Endothelial cell of umbilical vein (primary cell): ENCODE measurements at regions not wholly inside any gene's neighbourhood (a gene's known extent, or its start where the extent isn't known, plus 50 kb on each side); places are given as distances from the start of the nearest gene placed in this dataset.

Experiments used
- EZH2 ChIP-seq: IDR thresholded peaks from 2 replicates; pipeline ENCODE4 v1.6.1; 2012; ENCODE audit warnings: borderline replicate concordance, low read depth, mild to moderate bottlenecking, moderate library complexity, low read length, inconsistent platforms; ENCODE audit not compliant: severe bottlenecking
- JUN ChIP-seq: IDR thresholded peaks from 2 replicates; pipeline ENCODE4 v1.6.1; 2011; ENCODE audit warnings: borderline replicate concordance, low read depth; ENCODE audit not compliant: insufficient read length, insufficient read depth
- MYC ChIP-seq: IDR thresholded peaks from one replicate; pipeline ENCODE4 v1.6.1; 2011; ENCODE audit warnings: mild to moderate bottlenecking, low read depth, low read length
- POLR2A ChIP-seq: IDR thresholded peaks from 2 replicates; pipeline ENCODE4 v1.6.1; 2012; ENCODE audit warnings: low read depth, mild to moderate bottlenecking, control low read depth, low read length
- POLR2AphosphoS5 ChIP-seq: IDR thresholded peaks from 2 replicates; pipeline ENCODE4 v1.6.1; 2012; ENCODE audit warnings: low read depth, mild to moderate bottlenecking, control low read depth, low read length, moderate library complexity; ENCODE audit not compliant: insufficient read depth
- TF ChIP-seq, protein P1 (sequence below), 2 donors: IDR thresholded peaks; 1 replicate in 1 of 2; 2 replicates in 1 of 2; pipeline ENCODE4 v1.5.1; 2011; ENCODE audit warnings: low read length in 2 of 2, mild to moderate bottlenecking in 2 of 2, moderate library complexity in 2 of 2, control low read depth in 1 of 2, inconsistent platforms in 1 of 2, low read depth in 1 of 2; ENCODE audit not compliant: insufficient read depth in 1 of 2; ENCODE audit errors: extremely low read depth in 1 of 2
- TF ChIP-seq, protein P2 (sequence below): IDR thresholded peaks from 2 replicates; pipeline ENCODE4 v1.6.1; 2011; ENCODE audit not compliant: insufficient read depth, insufficient read length

DNA sequence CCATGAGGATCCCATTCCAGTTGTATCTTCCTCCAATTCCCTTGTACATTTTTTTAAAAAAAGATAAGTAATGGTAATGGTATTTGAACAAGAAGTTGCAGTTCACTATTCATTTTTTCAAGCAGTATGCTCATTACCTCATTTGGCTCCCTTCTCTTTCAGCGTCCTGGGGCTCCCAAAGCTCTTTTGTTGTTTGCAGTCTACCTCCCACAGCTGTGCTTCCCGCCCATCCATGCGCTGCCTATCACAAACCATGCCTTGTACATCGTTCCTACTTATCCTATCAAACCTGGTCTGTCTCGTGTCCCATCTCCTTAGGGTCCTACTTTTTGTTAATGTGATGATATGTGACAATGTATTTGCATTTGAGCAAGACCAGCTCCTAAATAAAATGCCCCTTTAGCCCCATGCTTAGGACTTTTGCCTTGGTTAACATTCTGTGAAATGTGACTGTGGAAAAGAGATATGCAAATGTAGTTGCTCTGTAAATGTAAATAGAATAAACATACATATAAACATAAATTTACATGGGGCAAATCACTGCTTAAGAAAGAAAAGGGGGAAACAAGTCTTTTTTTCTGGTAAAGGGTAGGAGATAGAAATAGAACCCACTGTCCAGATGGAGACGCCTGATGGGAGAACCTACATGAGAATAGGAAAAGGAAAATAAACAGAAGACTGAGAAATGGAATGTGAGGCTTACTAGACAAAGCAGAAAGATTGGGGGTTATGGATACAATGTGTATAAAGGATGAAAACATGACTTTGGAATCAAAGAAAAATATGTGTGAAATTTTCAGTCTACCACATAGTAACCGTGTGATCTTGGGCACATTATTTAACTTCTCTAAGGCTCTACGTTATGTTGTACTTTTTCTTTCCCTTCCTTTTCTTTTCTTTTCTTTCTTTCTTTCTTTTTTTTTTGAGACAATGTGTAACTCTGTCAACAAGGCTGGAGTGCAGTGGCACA lies 59.8 kb upstream of the PLXNA2 start:
- TF ChIP-seq, protein P1, sequence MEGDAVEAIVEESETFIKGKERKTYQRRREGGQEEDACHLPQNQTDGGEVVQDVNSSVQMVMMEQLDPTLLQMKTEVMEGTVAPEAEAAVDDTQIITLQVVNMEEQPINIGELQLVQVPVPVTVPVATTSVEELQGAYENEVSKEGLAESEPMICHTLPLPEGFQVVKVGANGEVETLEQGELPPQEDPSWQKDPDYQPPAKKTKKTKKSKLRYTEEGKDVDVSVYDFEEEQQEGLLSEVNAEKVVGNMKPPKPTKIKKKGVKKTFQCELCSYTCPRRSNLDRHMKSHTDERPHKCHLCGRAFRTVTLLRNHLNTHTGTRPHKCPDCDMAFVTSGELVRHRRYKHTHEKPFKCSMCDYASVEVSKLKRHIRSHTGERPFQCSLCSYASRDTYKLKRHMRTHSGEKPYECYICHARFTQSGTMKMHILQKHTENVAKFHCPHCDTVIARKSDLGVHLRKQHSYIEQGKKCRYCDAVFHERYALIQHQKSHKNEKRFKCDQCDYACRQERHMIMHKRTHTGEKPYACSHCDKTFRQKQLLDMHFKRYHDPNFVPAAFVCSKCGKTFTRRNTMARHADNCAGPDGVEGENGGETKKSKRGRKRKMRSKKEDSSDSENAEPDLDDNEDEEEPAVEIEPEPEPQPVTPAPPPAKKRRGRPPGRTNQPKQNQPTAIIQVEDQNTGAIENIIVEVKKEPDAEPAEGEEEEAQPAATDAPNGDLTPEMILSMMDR (IDR thresholded peaks at IDR 0.05; ENCODE audit: extremely low read depth in 1 of 2, insufficient read depth in 1 of 2, low read depth in 1 of 2, low read length in 2 of 2) = no peak
- TF ChIP-seq, protein P2, sequence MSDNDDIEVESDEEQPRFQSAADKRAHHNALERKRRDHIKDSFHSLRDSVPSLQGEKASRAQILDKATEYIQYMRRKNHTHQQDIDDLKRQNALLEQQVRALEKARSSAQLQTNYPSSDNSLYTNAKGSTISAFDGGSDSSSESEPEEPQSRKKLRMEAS = no peak
- TF ChIP-seq POLR2A (no peak), POLR2AphosphoS5 (no peak), EZH2 (no peak), JUN (no peak), MYC (no peak)
